SU-DHL-6 (cell line): ENCODE measurements at regions not wholly inside any gene's neighbourhood (a gene's known extent, or its start where the extent isn't known, plus 50 kb on each side); places are given as distances from the start of the nearest gene placed in this dataset.
"Not testable (repeated sequence)": the region's sequence is repeated elsewhere in the genome, so short reads cannot be mapped to it uniquely, and the experiment has no call there.

Experiments
- CTCF ChIP-seq: fragments of 200-600 bp; sonication (generic); IDR thresholded peaks from one replicate; pipeline ENCODE4 v1.5.1; 2017; ENCODE audit warnings: antibody characterized with exemption, mild to moderate bottlenecking, low read length, moderate library complexity; ENCODE audit not compliant: insufficient read depth, poor library complexity, severe bottlenecking
- EZH2phosphoT487 ChIP-seq: fragments of 200-600 bp; sonication (generic), shearing (Covaris generic); conservative IDR thresholded peaks from 2 replicates; pipeline ENCODE4 v1.6.1; 2018; ENCODE audit warnings: mild to moderate bottlenecking, antibody characterized with exemption, low read length, moderate library complexity, mixed read lengths

GRCh38 chr6:113724927-113725326, 132.2 kb upstream of the MARCKS start:
- TF ChIP-seq CTCF, EZH2phosphoT487: not testable (repeated sequence)
